ENCODE measurements at regions not wholly inside any gene's neighbourhood (a gene's known extent, or its start where the extent isn't known, plus 50 kb on each side); places are given as distances from the start of the nearest gene placed in this dataset.

GRCh38 chr6:81307651-81308214, 444.7 kb downstream of the TENT5A start:
- H3K36me3 ChIP-seq = no peaks in the 10 kb centered on the region
- no peaks in the 10 kb centered on the region for H3K4me1 ChIP-seq
- no peaks in the 10 kb centered on the region for H3K27me3 ChIP-seq
- TF ChIP-seq CTCF (IDR thresholded peaks at IDR 0.05; ENCODE audit: low read depth, low read length) = no peak
- no peaks in the 10 kb centered on the region for H3K9me3 ChIP-seq
- no peak overlapping the region for H3K4me3 ChIP-seq (ENCODE audit: low read depth, low read length)
- DNase-seq = no peak

- Histone ChIP-seq H3K4me1 (0 out of 2 replicates have a peak, but pooled peaks cover 2% of the 10 kb centered on the region), H3K9me3 (no peaks in the 10 kb centered on the region), H3K27me3 (no peaks in the 10 kb centered on the region), H3K36me3 (no peaks in the 10 kb centered on the region), H3K4me3 (ENCODE audit: low read depth, low read length) (no peak overlapping the region)
- no peak for DNase-seq
- no peak for TF ChIP-seq CTCF (IDR thresholded peaks at IDR 0.05; ENCODE audit: low read depth, low read length)
These were observed 448.0 kb downstream of the TENT5A start for GRCh38 chr6:81304466-81304865.

DNA sequence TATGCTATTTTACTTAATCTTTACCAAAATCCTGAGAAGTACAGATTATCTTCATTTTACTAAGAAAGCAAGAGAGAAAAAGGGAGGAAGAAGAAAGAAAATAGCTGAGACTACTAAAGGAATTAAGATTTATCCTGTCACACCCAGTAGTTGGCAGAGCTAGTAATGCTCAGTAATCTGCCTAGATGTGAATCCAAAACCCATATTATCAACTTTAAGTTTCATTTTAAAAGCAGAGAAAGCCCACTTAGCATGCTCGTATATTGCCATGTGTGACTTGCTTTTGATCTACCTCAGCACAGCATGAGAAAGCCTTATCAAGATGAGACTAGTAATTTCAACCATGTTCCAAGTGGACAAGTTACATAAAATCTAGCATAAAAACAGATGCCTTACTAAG, 451.5 kb downstream of the TENT5A start:
- Histone ChIP-seq H3K9me3 (no peaks in the 10 kb centered on the region), H3K4me3 (ENCODE audit: low read depth, low read length) (no peak overlapping the region), H3K4me1 (peaks cover 3% of the 10 kb centered on the region), H3K27me3 (no peaks in the 10 kb centered on the region), H3K36me3 (no peaks in the 10 kb centered on the region)
- TF ChIP-seq CTCF (IDR thresholded peaks at IDR 0.05; ENCODE audit: low read depth, low read length) = no peak
- no peak for DNase-seq

DNA sequence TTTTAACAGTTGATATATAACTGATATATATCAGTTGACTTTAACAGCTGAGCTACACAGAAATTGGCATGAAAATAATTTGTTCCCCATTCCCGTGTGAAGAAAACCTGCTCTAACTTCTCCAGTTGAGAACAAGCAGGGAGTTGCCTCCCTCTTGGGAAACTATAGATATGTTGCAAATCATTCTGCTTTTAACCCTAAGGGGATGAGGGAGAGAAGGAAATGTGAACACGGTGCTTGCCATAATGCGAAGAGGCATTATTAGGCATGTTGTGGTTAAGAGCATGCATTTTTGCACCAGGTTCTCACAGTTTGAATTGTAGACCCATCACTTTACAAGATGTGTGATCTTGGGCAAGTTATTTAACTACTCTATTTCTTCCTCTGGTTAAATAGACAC, 453.7 kb downstream of the TENT5A start:
- peaks cover 21% of the 10 kb centered on the region for H3K4me1 ChIP-seq
- H3K36me3 ChIP-seq = no peaks in the 10 kb centered on the region
- H3K4me3 ChIP-seq (ENCODE audit: low read depth, low read length) = no peak overlapping the region
- H3K9me3 ChIP-seq = no peaks in the 10 kb centered on the region
- DNase-seq = no peak
- no peak for TF ChIP-seq CTCF (IDR thresholded peaks at IDR 0.05; ENCODE audit: low read depth, low read length)
- H3K27me3 ChIP-seq = no peaks in the 10 kb centered on the region

DNA sequence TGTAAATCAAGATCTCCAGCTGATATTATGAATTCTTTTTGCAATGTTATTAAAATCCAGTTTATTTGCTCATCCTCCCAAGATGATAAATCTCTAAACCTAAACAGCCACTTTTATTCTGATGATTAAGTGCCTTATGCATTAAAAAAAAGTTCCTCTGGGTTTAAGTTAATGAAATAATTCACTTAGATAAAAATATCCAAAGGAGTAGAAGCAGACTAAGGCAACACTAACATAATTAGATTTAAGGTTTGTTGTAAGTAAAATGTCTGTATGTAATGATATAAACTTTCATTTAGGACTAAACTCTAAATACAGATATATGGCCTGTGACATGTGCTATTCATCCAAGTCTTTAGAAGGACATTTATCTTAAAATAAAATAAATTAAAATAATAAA, 457.2 kb downstream of the TENT5A start:
- no peak overlapping the region for H3K4me3 ChIP-seq (ENCODE audit: low read depth, low read length)
- H3K4me1 ChIP-seq = peaks cover 19% of the 10 kb centered on the region
- H3K36me3 ChIP-seq = no peaks in the 10 kb centered on the region
- H3K27me3 ChIP-seq = no peaks in the 10 kb centered on the region
- H3K9me3 ChIP-seq = no peaks in the 10 kb centered on the region
- no peak for DNase-seq
- TF ChIP-seq CTCF (IDR thresholded peaks at IDR 0.05; ENCODE audit: low read depth, low read length) = no peak

- no peak for DNase-seq
- H3K27me3 ChIP-seq = no peaks in the 10 kb centered on the region
- H3K36me3 ChIP-seq = no peaks in the 10 kb centered on the region
- H3K9me3 ChIP-seq = no peaks in the 10 kb centered on the region
- H3K4me1 ChIP-seq = peaks cover 19% of the 10 kb centered on the region
- TF ChIP-seq CTCF (IDR thresholded peaks at IDR 0.05; ENCODE audit: low read depth, low read length) = no peak
- no peak overlapping the region for H3K4me3 ChIP-seq (ENCODE audit: low read depth, low read length)
These were observed 458.6 kb downstream of the TENT5A start for GRCh38 chr6:81293896-81294295.
